Rectal smooth muscle tissue (tissue), 1 donor: ENCODE measurements at regions not wholly inside any gene's neighbourhood (a gene's known extent, or its start where the extent isn't known, plus 50 kb on each side); places are given as distances from the start of the nearest gene placed in this dataset.
"Not testable (repeated sequence)": the region's sequence is repeated elsewhere in the genome, so short reads cannot be mapped to it uniquely, and the experiment has no call there.

Experiments used
- H3K27ac ChIP-seq: one replicate; pipeline ENCODE4 v1.7.0; 2013; ENCODE audit warnings: low read depth, low read length, inconsistent platforms
- H3K27me3 ChIP-seq: one replicate; pipeline ENCODE4 v1.7.0; 2013; ENCODE audit warnings: low read length; ENCODE audit not compliant: control insufficient read depth, insufficient read depth
- H3K36me3 ChIP-seq: one replicate; pipeline ENCODE4 v1.7.0; 2013; ENCODE audit warnings: low read length; ENCODE audit not compliant: control insufficient read depth, insufficient read depth
- H3K4me1 ChIP-seq: one replicate; pipeline ENCODE4 v1.7.0; 2013; ENCODE audit warnings: low read length; ENCODE audit not compliant: control insufficient read depth, insufficient read depth
- H3K4me3 ChIP-seq: one replicate; pipeline ENCODE4 v1.7.0; 2013; ENCODE audit warnings: low read length
- H3K9ac ChIP-seq: one replicate; pipeline ENCODE4 v1.7.0; 2013; ENCODE audit warnings: low read length

DNA sequence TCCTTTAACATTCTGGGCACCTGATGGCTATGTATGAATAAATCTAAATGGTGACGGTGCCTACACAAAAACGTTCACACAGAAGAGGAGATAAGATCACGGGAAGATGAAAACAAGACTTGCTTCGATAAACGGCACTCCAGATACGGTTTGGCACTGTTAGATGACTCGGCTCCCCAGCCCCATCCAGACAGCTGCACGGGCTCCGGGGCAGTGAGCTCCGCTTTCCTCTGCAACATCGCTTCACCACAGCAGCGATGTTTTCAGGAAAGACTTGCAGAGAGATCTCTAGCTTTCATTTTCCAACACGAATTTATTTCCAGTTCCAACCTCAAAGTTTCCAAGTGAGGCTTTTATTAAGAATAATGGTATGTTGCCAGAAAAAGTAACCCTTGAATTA, 132.1 kb downstream of the KLF6 start:
- H3K4me1 ChIP-seq, result peaks cover 1% of the 10 kb centered on the region
- H3K36me3 ChIP-seq, result no peaks in the 10 kb centered on the region
- no peak overlapping the region for H3K9ac ChIP-seq
- H3K4me3 ChIP-seq, result peak overlapping the region; percentile 38
- H3K27me3 ChIP-seq, result no peaks in the 10 kb centered on the region
- no peak overlapping the region for H3K27ac ChIP-seq

DNA sequence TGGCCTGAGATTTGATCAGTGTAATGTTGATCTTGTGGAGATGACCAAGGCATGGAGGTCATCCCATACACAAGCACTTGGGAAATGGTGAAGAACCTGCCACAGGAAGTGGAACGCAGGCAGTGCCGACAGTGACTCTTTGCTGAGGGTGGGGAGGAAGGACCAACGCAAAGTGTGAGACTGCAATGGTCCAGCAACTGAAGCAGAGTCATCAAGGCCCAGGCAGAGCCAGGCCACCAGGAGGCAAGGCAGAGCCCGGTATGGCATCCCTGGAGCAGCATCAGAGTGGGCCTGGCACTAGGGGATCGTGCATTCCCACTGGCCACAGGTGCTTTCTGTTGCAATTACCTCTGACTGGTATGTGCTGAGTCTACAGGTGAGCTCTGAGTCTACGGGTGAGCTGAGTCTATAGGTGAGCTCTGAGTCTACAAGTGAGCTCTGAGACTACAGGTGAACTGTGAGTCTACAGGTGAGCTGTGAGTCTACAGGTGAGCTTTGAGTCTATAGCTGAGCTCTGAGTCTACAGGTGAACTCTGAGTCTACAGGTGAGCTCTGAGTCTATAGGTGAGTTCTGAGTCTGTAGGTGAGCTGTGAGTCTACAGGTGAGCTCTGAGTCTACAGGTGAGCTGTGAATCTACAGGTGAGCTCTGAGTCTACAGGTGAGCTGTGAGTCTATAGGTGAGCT, 132.9 kb downstream of the KLF6 start:
- Histone ChIP-seq H3K4me1 (peaks cover 2% of the 10 kb centered on the region), H3K9ac (no peak overlapping the region), H3K27ac (no peak overlapping the region), H3K36me3 (no peaks in the 10 kb centered on the region), H3K4me3 (no peak overlapping the region), H3K27me3 (no peaks in the 10 kb centered on the region)

DNA sequence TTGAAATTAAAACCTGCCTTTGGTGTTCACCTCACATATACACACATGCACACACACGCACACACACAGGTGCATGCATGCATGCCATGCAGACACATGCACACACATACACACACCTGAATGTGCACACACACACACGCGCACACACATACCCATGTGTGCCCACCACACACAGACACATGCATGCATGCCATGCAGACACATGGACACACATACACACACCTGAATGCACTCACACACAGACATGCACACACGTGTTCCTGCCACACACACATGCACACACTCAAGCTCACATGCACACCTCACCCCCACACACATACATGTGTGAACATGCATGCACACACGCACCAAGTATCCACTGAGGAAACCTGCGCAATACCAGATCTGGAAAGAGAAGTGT, 136.4 kb downstream of the KLF6 start:
- no peaks in the 10 kb centered on the region for H3K27me3 ChIP-seq
- no peaks in the 10 kb centered on the region for H3K36me3 ChIP-seq
- no peak overlapping the region for H3K4me3 ChIP-seq
- H3K4me1 ChIP-seq, result peaks cover 2% of the 10 kb centered on the region
- H3K9ac ChIP-seq, result no peak overlapping the region
- H3K27ac ChIP-seq, result no peak overlapping the region

DNA sequence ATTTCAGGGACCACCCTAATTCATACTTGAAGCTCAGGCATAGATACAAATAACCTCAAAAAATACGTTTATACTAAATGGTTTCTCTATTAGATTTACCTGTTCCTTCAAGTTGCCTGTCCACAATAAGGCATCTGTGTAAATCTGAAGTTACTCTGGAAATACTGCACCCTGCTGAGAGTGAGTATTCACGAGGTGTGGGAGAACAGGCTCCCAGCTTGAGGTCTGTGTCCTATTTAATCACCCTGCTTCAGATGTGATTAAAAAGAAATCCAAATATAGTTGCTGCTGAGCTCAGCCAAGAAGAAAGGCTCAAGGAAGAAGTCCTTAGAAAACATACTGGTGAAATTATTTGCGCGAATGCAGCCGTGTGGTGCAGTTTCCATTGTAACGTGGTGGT, 136.8 kb downstream of the KLF6 start:
- Histone ChIP-seq H3K4me3 (no peak overlapping the region), H3K36me3 (no peaks in the 10 kb centered on the region), H3K4me1 (peaks cover 2% of the 10 kb centered on the region), H3K9ac (no peak overlapping the region), H3K27ac (no peak overlapping the region), H3K27me3 (no peaks in the 10 kb centered on the region)

DNA sequence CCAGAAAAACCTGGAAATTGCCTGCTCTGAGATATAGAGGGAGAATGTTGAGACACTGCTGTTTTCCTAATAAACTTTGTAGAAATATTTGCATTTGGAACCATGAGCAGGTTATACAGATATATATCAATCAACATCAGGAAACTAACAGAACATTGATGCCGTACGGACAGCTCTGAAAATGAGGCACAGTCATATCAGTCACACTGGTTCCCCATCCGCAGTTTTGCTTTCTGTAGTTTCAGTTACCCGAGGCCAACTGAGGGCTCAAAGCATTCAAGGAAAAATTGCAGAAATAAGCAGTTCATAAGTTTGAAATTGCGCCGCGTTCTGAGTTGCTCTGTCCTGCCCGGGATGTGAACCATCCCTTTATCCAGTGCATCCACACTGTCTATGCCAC, 137.9 kb downstream of the KLF6 start:
- H3K36me3 ChIP-seq, result no peaks in the 10 kb centered on the region
- H3K9ac ChIP-seq, result no peak overlapping the region
- peaks cover 2% of the 10 kb centered on the region for H3K4me1 ChIP-seq
- H3K4me3 ChIP-seq, result no peak overlapping the region
- H3K27ac ChIP-seq, result no peak overlapping the region
- no peaks in the 10 kb centered on the region for H3K27me3 ChIP-seq

DNA sequence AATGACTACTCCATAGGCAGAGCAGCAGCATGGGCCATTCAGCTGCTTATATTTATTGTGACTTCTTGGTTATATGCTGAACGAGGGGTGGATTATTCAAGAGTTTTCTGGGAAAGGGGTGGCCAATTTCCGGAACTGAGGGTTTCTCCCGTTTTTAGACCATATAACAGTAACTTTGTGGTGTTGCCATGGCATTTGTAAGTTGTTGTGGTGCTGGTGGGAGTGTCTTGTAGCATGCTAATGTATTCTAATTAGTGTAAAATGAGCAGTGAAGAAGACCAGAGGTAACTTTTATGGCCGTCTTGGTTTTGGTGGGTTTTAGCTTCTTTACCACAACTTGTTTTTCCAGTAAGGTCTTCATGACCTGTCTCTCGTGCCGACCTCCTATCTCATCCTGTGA, 139.6 kb downstream of the KLF6 start:
- Histone ChIP-seq H3K27ac (no peak overlapping the region), H3K4me3 (no peak overlapping the region), H3K36me3 (no peaks in the 10 kb centered on the region), H3K4me1 (peaks cover 2% of the 10 kb centered on the region), H3K27me3 (no peaks in the 10 kb centered on the region), H3K9ac (no peak overlapping the region)

GRCh38 chr10:3640816-3641215, 144.2 kb downstream of the KLF6 start:
- no peaks in the 10 kb centered on the region for H3K36me3 ChIP-seq
- no peak overlapping the region for H3K27ac ChIP-seq
- H3K9ac ChIP-seq, result no peak overlapping the region
- H3K4me1 ChIP-seq, result no peaks in the 10 kb centered on the region
- H3K27me3 ChIP-seq, result no peaks in the 10 kb centered on the region
- H3K4me3 ChIP-seq, result no peak overlapping the region

DNA sequence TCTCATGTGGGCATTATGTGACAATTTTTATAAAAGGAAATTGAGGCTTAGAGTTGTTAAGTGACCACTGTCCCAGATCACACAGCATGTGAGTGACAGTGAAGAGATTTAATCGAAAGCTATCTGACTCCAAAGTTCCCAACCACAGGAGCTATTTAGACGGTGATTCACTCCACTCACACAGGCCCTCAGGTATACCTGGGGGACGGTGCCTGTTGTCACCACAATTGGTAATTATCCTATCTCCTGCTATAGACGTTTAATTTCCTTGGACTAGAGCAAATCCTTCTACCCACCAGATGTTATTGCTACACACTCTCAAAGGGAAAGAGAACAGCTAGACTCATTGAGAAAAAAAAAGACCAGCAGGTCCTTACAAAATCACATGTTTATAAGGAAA, 145.5 kb downstream of the KLF6 start:
- Histone ChIP-seq H3K27me3 (no peaks in the 10 kb centered on the region), H3K36me3 (no peaks in the 10 kb centered on the region), H3K4me1 (no peaks in the 10 kb centered on the region), H3K27ac (no peak overlapping the region), H3K9ac (no peak overlapping the region), H3K4me3 (no peak overlapping the region)

DNA sequence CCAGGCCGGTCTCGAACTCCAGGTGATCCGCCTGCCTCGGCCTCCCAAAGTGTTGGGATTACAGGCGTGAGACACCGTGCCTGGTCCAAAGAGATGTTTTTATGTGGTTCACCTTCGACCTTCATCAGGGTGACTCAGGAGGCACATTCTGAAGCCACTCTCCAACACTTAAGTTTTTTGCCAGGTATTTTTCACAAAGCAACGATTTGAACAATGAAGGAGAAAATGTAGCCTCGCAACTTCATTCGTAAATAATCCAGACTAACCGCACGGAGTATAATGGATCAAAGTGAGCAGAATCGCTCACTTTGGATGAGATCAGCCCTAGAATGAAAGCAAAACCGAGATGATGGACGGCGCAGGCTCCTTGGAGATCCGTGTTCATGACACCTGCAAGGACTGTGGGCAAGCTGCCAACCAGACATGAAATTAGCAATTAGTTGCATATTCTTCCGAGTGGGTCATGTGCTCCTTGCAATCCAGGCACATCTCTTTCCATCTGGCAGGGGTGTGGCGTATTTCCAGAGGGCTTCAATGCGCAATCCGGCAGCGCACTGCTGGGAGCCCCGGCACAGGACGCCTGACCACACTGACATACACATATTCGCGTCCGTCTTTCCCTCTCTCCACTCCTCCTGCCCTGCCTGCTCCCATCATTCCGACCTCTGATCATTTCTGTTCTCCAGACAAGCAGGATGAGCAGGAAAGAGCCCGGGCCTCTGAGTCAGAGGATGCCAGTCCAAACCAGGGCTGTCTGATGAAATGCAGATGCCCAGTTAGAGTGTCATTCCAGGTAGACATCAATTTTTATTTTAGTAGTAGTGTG, 148.4 kb downstream of the KLF6 start:
- Histone ChIP-seq H3K4me1 (no peaks in the 10 kb centered on the region), H3K9ac (no peak overlapping the region), H3K27me3 (no peaks in the 10 kb centered on the region), H3K4me3 (no peak overlapping the region), H3K36me3 (no peaks in the 10 kb centered on the region), H3K27ac (no peak overlapping the region)

- H3K27ac ChIP-seq, result no peak overlapping the region
- H3K36me3 ChIP-seq, result no peaks in the 10 kb centered on the region
- H3K27me3 ChIP-seq, result no peaks in the 10 kb centered on the region
- H3K4me1 ChIP-seq, result no peaks in the 10 kb centered on the region
- no peak overlapping the region for H3K9ac ChIP-seq
- H3K4me3 ChIP-seq, result no peak overlapping the region
These were observed 149.3 kb downstream of the KLF6 start for GRCh38 chr10:3635697-3636096.

- no peaks in the 10 kb centered on the region for H3K4me1 ChIP-seq
- no peak overlapping the region for H3K27ac ChIP-seq
- no peaks in the 10 kb centered on the region for H3K27me3 ChIP-seq
- H3K9ac ChIP-seq, result no peak overlapping the region
- H3K4me3 ChIP-seq, result no peak overlapping the region
- H3K36me3 ChIP-seq, result no peaks in the 10 kb centered on the region
These were observed 149.8 kb downstream of the KLF6 start for GRCh38 chr10:3635211-3635671.

DNA sequence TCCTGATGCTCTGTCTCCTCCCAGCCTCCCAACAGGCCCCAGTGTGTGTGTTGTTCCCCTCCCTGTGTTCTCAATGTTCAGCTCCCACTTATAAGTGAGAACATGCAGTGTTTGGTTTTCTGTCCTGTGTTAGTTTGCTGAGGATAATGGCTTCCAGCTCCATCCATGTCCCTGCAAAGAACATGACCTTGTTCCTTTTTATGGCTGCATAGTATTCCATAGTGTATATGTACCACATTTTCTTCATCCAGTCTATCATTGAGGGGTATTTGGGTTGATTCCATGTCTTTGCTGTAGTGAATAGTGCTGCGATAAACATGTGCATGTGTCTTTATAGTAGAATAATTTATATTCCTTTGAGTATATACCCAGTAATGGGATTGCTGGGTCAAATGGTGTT, 150.4 kb downstream of the KLF6 start:
- not testable (repeated sequence) for H3K4me3 ChIP-seq, H3K27ac ChIP-seq, H3K27me3 ChIP-seq, H3K36me3 ChIP-seq, H3K4me1 ChIP-seq, H3K9ac ChIP-seq
